ENCODE measurements at regions not wholly inside any gene's neighbourhood (a gene's known extent, or its start where the extent isn't known, plus 50 kb on each side); places are given as distances from the start of the nearest gene placed in this dataset.

DNA sequence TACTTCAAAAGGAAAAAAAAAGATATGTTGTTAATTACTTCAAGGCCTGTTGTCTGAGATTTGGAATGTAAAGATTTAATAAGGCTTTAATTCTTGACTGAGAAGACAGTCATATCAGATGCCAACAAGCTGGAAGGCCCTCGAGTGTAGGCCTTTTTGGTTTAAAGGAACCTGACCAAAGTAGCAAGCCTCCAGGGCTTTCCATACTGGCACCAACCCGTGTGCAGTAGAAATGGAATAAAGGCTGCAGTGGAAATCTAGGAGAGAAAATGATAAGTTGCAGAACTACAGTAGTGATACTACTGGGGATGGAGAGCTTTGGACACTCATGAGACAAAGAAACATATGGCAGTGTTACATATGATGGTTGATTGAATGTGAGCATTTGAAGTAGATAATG is 358.0 kb downstream of the TAF11L14 start (continued):
- TF ChIP-seq, protein P1, sequence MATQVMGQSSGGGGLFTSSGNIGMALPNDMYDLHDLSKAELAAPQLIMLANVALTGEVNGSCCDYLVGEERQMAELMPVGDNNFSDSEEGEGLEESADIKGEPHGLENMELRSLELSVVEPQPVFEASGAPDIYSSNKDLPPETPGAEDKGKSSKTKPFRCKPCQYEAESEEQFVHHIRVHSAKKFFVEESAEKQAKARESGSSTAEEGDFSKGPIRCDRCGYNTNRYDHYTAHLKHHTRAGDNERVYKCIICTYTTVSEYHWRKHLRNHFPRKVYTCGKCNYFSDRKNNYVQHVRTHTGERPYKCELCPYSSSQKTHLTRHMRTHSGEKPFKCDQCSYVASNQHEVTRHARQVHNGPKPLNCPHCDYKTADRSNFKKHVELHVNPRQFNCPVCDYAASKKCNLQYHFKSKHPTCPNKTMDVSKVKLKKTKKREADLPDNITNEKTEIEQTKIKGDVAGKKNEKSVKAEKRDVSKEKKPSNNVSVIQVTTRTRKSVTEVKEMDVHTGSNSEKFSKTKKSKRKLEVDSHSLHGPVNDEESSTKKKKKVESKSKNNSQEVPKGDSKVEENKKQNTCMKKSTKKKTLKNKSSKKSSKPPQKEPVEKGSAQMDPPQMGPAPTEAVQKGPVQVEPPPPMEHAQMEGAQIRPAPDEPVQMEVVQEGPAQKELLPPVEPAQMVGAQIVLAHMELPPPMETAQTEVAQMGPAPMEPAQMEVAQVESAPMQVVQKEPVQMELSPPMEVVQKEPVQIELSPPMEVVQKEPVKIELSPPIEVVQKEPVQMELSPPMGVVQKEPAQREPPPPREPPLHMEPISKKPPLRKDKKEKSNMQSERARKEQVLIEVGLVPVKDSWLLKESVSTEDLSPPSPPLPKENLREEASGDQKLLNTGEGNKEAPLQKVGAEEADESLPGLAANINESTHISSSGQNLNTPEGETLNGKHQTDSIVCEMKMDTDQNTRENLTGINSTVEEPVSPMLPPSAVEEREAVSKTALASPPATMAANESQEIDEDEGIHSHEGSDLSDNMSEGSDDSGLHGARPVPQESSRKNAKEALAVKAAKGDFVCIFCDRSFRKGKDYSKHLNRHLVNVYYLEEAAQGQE (IDR thresholded peaks at IDR 0.05; ENCODE audit: unreplicated experiment), result no peak
- TF ChIP-seq, protein P2, sequence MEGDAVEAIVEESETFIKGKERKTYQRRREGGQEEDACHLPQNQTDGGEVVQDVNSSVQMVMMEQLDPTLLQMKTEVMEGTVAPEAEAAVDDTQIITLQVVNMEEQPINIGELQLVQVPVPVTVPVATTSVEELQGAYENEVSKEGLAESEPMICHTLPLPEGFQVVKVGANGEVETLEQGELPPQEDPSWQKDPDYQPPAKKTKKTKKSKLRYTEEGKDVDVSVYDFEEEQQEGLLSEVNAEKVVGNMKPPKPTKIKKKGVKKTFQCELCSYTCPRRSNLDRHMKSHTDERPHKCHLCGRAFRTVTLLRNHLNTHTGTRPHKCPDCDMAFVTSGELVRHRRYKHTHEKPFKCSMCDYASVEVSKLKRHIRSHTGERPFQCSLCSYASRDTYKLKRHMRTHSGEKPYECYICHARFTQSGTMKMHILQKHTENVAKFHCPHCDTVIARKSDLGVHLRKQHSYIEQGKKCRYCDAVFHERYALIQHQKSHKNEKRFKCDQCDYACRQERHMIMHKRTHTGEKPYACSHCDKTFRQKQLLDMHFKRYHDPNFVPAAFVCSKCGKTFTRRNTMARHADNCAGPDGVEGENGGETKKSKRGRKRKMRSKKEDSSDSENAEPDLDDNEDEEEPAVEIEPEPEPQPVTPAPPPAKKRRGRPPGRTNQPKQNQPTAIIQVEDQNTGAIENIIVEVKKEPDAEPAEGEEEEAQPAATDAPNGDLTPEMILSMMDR (conservative IDR thresholded peaks at IDR 0.05; ENCODE audit: low read depth in 2 of 2), result no peak
- no peak for TF ChIP-seq EZH2phosphoT487 (IDR thresholded peaks at IDR 0.05; ENCODE audit: unreplicated experiment)
- TF ChIP-seq, protein P3, sequence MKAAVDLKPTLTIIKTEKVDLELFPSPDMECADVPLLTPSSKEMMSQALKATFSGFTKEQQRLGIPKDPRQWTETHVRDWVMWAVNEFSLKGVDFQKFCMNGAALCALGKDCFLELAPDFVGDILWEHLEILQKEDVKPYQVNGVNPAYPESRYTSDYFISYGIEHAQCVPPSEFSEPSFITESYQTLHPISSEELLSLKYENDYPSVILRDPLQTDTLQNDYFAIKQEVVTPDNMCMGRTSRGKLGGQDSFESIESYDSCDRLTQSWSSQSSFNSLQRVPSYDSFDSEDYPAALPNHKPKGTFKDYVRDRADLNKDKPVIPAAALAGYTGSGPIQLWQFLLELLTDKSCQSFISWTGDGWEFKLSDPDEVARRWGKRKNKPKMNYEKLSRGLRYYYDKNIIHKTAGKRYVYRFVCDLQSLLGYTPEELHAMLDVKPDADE (IDR thresholded peaks at IDR 0.05), result no peak
- TF ChIP-seq EZH2 (IDR thresholded peaks at IDR 0.05; ENCODE audit: low read depth, unreplicated experiment), result no peak
- no peak for TF ChIP-seq POLR2AphosphoS5 (IDR thresholded peaks at IDR 0.05; ENCODE audit: low read depth)
- TF ChIP-seq NANOG (IDR thresholded peaks at IDR 0.05; ENCODE audit: borderline replicate concordance), result no peak

DNA sequence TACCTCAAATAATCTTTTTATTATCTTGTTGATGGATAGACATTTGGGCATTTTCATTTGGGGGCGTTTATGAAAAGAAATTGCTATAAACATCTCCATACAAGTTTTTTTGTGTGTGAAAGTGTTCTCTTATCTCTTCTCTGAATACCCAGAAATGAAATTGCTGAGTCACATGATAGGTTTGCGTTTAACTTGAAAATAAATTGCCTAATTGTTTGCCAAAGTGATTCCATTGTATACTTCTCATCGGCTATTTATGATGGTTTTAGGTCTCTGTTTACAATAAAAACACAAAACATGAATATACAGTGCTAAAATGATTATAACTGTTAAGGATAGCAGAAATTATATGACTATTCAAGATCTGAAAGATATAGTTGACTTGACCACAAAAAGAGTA is 361.7 kb downstream of the TAF11L14 start:
- no peak for ATAC-seq
- TF ChIP-seq ZNF331 (CRISPR knock-in tag; IDR thresholded peaks at IDR 0.05; ENCODE audit: low read depth), result no peak
- no peak for TF ChIP-seq EZH2 (IDR thresholded peaks at IDR 0.05; ENCODE audit: low read depth, unreplicated experiment)
- TF ChIP-seq, protein P4, sequence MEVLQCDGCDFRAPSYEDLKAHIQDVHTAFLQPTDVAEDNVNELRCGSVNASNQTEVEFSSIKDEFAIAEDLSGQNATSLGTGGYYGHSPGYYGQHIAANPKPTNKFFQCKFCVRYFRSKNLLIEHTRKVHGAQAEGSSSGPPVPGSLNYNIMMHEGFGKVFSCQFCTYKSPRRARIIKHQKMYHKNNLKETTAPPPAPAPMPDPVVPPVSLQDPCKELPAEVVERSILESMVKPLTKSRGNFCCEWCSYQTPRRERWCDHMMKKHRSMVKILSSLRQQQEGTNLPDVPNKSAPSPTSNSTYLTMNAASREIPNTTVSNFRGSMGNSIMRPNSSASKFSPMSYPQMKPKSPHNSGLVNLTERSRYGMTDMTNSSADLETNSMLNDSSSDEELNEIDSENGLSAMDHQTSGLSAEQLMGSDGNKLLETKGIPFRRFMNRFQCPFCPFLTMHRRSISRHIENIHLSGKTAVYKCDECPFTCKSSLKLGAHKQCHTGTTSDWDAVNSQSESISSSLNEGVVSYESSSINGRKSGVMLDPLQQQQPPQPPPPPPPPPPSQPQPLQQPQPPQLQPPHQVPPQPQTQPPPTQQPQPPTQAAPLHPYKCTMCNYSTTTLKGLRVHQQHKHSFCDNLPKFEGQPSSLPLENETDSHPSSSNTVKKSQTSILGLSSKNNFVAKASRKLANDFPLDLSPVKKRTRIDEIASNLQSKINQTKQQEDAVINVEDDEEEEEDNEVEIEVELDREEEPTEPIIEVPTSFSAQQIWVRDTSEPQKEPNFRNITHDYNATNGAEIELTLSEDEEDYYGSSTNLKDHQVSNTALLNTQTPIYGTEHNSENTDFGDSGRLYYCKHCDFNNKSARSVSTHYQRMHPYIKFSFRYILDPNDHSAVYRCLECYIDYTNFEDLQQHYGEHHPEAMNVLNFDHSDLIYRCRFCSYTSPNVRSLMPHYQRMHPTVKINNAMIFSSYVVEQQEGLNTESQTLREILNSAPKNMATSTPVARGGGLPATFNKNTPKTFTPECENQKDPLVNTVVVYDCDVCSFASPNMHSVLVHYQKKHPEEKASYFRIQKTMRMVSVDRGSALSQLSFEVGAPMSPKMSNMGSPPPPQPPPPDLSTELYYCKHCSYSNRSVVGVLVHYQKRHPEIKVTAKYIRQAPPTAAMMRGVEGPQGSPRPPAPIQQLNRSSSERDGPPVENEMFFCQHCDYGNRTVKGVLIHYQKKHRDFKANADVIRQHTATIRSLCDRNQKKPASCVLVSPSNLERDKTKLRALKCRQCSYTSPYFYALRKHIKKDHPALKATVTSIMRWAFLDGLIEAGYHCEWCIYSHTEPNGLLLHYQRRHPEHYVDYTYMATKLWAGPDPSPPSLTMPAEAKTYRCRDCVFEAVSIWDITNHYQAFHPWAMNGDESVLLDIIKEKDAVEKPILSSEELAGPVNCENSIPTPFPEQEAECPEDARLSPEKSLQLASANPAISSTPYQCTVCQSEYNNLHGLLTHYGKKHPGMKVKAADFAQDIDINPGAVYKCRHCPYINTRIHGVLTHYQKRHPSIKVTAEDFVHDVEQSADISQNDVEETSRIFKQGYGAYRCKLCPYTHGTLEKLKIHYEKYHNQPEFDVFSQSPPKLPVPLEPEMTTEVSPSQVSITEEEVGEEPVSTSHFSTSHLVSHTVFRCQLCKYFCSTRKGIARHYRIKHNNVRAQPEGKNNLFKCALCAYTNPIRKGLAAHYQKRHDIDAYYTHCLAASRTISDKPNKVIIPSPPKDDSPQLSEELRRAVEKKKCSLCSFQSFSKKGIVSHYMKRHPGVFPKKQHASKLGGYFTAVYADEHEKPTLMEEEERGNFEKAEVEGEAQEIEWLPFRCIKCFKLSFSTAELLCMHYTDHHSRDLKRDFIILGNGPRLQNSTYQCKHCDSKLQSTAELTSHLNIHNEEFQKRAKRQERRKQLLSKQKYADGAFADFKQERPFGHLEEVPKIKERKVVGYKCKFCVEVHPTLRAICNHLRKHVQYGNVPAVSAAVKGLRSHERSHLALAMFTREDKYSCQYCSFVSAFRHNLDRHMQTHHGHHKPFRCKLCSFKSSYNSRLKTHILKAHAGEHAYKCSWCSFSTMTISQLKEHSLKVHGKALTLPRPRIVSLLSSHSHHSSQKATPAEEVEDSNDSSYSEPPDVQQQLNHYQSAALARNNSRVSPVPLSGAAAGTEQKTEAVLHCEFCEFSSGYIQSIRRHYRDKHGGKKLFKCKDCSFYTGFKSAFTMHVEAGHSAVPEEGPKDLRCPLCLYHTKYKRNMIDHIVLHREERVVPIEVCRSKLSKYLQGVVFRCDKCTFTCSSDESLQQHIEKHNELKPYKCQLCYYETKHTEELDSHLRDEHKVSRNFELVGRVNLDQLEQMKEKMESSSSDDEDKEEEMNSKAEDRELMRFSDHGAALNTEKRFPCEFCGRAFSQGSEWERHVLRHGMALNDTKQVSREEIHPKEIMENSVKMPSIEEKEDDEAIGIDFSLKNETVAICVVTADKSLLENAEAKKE (CRISPR knock-in tag; IDR thresholded peaks at IDR 0.05), result no peak
- no peak for TF ChIP-seq CREB1 (CRISPR knock-in tag; IDR thresholded peaks at IDR 0.05; ENCODE audit: low read depth)
- no peak for TF ChIP-seq STAT1 (IDR thresholded peaks at IDR 0.05; ENCODE audit: unreplicated experiment)
- TF ChIP-seq, protein P2 (conservative IDR thresholded peaks at IDR 0.05; ENCODE audit: low read depth in 2 of 2), result no peak

More for the DNA sequence above, 361.7 kb downstream of the TAF11L14 start:
- Mint-ChIP-seq H3K27ac (no peak overlapping the region), H3K27me3 (ENCODE audit: insufficient read depth, low read depth, poor library complexity) (no peaks in the 10 kb centered on the region), H3K36me3 (ENCODE audit: low read depth) (no peaks in the 10 kb centered on the region), H3K4me3 (no peak overlapping the region), H3K9me3 (no peaks in the 10 kb centered on the region), H3K4me1 (no peaks in the 10 kb centered on the region)
- H3K27ac ChIP-seq (ENCODE audit: low read depth), result no peak overlapping the region
- H2AFZ ChIP-seq, result no peak overlapping the region
- no peaks in the 10 kb centered on the region for H3K4me1 ChIP-seq (ENCODE audit: insufficient read depth)
- no peaks in the 10 kb centered on the region for H3K79me2 ChIP-seq (replicated peaks; ENCODE audit: insufficient read depth)
- no peaks in the 10 kb centered on the region for H4K20me1 ChIP-seq (replicated peaks; ENCODE audit: insufficient read depth)
- DNase-seq (ENCODE audit: low spot score), result no peak
- no peaks in the 10 kb centered on the region for H3K27me3 ChIP-seq (ENCODE audit: insufficient read depth)
- H3F3A ChIP-seq (replicated peaks; ENCODE audit: low read depth), result no peaks in the 10 kb centered on the region
- no peak overlapping the region for H3K4me2 ChIP-seq
- H3K9me2 ChIP-seq (ENCODE audit: insufficient read depth), result no peaks in the 10 kb centered on the region
- H3K36me3 ChIP-seq (ENCODE audit: insufficient read depth), result no peaks in the 10 kb centered on the region
- no peak overlapping the region for H3K4me3 ChIP-seq
